Activated CD8-positive, alpha-beta T cell treated with anti-CD3 and anti-CD28 coated beads, Interleukin-2, amount 10 ng/mL, durations not matched to agents 7 days and 5 days (primary cell): ENCODE measurements at regions not wholly inside any gene's neighbourhood (a gene's known extent, or its start where the extent isn't known, plus 50 kb on each side); places are given as distances from the start of the nearest gene placed in this dataset.

Experiments
- ATAC-seq: fragments of 150-1000 bp; cut with Tn5 transposase; one replicate; pipeline ENCODE4 v1.10.0; 2021; ENCODE audit warnings: moderate library complexity
- CTCF ChIA-PET: fragments of 350-600 bp; sonication (Branson Sonifier 250); formaldehyde crosslinking; loops from one replicate; lab custom pipeline; 2021; ENCODE audit warnings: antibody characterized with exemption; lab: Charles Lee
- POLR2A ChIA-PET: fragments of 350-600 bp; sonication (Branson Sonifier 250); formaldehyde crosslinking; loops from one replicate; lab custom pipeline; 2021; ENCODE audit warnings: antibody characterized with exemption; lab: Charles Lee
- DNase-seq: peaks from one replicate; pipeline ENCODE4 v3.0.0-alpha.2; 2020
- H3K27ac Mint-ChIP-seq: one replicate; pipeline ENCODE4 v1.8.0; 2021; ENCODE audit warnings: mild to moderate bottlenecking, mixed read lengths
- H3K27me3 Mint-ChIP-seq: one replicate; pipeline ENCODE4 v1.8.0; 2021; ENCODE audit warnings: low read depth, mixed read lengths
- H3K36me3 Mint-ChIP-seq: one replicate; pipeline ENCODE4 v1.8.0; 2021; ENCODE audit warnings: low read depth, mixed read lengths
- H3K4me1 Mint-ChIP-seq: one replicate; pipeline ENCODE4 v1.8.0; 2021; ENCODE audit warnings: low read depth, mixed read lengths
- H3K4me3 Mint-ChIP-seq: one replicate; pipeline ENCODE4 v1.8.0; 2021; ENCODE audit warnings: mild to moderate bottlenecking, mixed read lengths
- H3K9me3 Mint-ChIP-seq: one replicate; pipeline ENCODE4 v1.8.0; 2022; ENCODE audit warnings: mixed read lengths; ENCODE audit not compliant: insufficient read depth

DNA sequence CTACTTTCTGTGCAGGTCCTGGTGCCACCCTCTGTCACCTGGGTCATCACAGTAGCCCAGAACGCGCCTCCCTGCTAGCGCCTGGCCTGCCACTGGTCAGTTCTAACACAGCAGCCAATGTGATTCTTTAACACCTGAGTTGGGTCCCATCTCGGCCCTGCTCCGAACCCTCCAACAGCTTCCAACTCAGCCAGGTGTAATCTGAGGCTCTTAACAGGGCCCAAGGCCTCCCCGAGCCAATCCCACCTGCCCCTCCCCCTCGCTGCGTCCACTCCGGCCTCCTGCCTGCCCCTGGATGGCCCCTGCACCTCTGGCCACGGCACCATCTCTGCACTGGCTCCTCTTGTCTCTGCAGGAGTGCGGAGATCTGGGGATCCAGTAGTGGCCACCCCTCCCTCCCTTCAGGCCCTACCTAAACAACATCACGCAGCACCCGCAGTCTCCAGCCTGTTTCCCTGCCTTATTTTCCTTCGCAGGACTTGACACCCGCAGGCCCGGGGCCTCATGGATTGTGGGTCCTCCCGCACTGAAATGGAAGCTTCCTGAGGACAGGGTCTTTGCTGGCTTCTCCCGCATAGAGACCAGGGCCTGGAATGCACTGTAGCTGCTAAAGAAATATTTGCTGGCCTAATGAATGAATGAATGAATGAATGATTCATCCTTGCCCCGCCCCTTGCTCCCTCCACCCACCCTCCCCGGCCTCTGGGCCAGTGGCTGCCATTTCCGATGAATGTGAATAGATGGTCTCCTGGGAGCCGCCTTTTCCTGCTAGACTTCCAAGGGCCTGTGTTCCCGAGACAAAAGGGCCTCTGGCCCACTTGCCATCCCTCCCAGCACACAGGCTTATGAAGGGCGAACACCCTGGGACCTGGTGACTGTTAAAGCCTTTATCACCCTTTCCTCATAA, 174.8 kb upstream of the FOXF1 start:
- Mint-ChIP-seq H3K4me1 (no peaks in the 10 kb centered on the region), H3K27ac (no peak overlapping the region), H3K36me3 (no peaks in the 10 kb centered on the region), H3K27me3 (peaks cover 7% of the 10 kb centered on the region), H3K9me3 (no peaks in the 10 kb centered on the region), H3K4me3 (no peak overlapping the region)
- no peak for DNase-seq
- ChIA-PET POLR2A (no interaction called here), CTCF (no interaction called here)
- no peak for ATAC-seq

DNA sequence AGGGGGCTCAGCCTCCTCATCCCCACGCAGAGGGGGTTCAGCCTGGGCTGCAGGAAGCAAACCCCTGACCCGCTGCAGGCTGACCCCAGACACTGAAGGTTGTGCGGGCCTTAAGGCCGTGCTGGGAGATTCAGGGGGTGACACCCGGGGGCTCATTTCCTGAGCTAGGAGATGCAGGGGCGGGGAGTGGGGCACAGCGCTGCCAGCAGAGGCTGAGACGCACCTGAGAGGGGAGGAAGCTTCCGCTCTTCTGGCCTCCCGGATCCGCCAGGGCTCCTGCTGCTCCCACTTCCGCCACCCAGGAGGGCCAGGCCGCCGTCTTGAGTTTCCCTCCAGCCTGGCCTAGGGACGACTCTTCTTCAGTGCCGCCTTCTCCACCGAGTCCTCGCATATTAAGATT, 173.2 kb upstream of the FOXF1 start:
- H3K36me3 Mint-ChIP-seq = no peaks in the 10 kb centered on the region

GRCh38 chr16:86337581-86338402, 172.5 kb upstream of the FOXF1 start:
- no peak for ATAC-seq
- no peak for DNase-seq
- Mint-ChIP-seq H3K9me3 (no peaks in the 10 kb centered on the region), H3K36me3 (no peaks in the 10 kb centered on the region), H3K27ac (no peak overlapping the region), H3K4me3 (no peak overlapping the region), H3K4me1 (no peaks in the 10 kb centered on the region), H3K27me3 (peaks cover 12% of the 10 kb centered on the region)
- ChIA-PET CTCF (no interaction called here), POLR2A (no interaction called here)

More for the DNA sequence above, 173.2 kb upstream of the FOXF1 start:
- peaks cover 8% of the 10 kb centered on the region for H3K27me3 Mint-ChIP-seq
- ATAC-seq = no peak
- no peak overlapping the region for H3K27ac Mint-ChIP-seq
- CTCF ChIA-PET = no interaction called here
- no peaks in the 10 kb centered on the region for H3K4me1 Mint-ChIP-seq
- POLR2A ChIA-PET = no interaction called here
- DNase-seq = no peak
- no peaks in the 10 kb centered on the region for H3K9me3 Mint-ChIP-seq
- no peak overlapping the region for H3K4me3 Mint-ChIP-seq

- no peaks in the 10 kb centered on the region for H3K4me1 Mint-ChIP-seq
- H3K27ac Mint-ChIP-seq = no peak overlapping the region
- H3K9me3 Mint-ChIP-seq = no peaks in the 10 kb centered on the region
- no peaks in the 10 kb centered on the region for H3K36me3 Mint-ChIP-seq
- no peak for ATAC-seq
- no peak for DNase-seq
- ChIA-PET CTCF (no interaction called here), POLR2A (no interaction called here)
- peaks cover 17% of the 10 kb centered on the region for H3K27me3 Mint-ChIP-seq
- H3K4me3 Mint-ChIP-seq = no peak overlapping the region
These were observed 171.8 kb upstream of the FOXF1 start for GRCh38 chr16:86338403-86339115.

- H3K4me1 Mint-ChIP-seq = no peaks in the 10 kb centered on the region
- ChIA-PET POLR2A (no interaction called here), CTCF (interaction anchor here (1.0 kb wide), 1 partner anchor 175 kb away, joined by 3 read pairs; no protein-coding TSS in a partner anchor)
- no peak for ATAC-seq
- no peaks in the 10 kb centered on the region for H3K36me3 Mint-ChIP-seq
- no peak overlapping the region for H3K4me3 Mint-ChIP-seq
- no peaks in the 10 kb centered on the region for H3K9me3 Mint-ChIP-seq
- no peak for DNase-seq
- H3K27ac Mint-ChIP-seq = no peak overlapping the region
- peaks cover 29% of the 10 kb centered on the region for H3K27me3 Mint-ChIP-seq
These were observed 168.0 kb upstream of the FOXF1 start for GRCh38 chr16:86342161-86342834.

- DNase-seq = no peak
- Mint-ChIP-seq H3K27ac (no peak overlapping the region), H3K36me3 (no peaks in the 10 kb centered on the region), H3K4me3 (no peak overlapping the region), H3K4me1 (no peaks in the 10 kb centered on the region), H3K27me3 (peaks cover 29% of the 10 kb centered on the region), H3K9me3 (no peaks in the 10 kb centered on the region)
- POLR2A ChIA-PET = no interaction called here
- CTCF ChIA-PET = no interaction called here
- no peak for ATAC-seq
These were observed 167.1 kb upstream of the FOXF1 start for GRCh38 chr16:86343027-86343795.

DNA sequence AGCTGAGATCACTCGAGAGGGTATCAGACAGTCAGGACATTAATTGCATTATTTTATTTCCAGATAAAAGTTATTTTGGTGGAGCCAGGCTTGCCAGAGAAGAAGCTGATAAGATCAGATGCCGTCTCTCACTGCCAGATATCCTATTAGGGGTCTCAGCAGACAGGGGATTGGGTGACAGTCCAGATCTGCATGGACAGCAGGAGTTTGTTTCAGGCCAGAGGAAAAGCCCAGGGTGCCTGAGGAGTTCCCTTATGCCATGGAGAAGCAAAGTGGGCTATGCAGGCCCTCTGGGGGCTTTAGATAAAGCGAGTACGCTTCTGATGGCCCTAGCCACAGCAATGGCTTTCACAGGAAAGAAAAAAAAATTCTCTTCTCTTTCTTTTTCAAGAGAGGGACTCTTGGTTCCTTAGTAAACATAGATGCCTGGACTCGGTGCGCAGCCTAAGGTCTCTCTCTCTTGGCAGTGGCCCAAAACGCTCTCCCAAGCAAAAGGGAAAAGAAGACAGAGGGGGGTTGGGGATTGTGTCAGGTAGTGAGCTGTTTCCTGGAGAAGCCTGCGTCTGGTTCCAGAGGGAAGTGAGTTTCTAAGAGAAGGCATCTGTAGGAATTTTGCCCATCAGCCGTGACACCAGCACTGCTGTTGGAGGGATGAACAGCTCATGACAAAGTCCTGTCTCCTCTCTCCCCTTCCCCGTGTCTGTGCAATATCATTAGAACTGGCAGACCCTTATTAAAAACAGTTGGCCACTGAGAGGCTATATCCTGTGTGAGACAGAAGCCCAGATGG, 166.3 kb upstream of the FOXF1 start:
- DNase-seq (no peak), ATAC-seq (no peak)
- no peak overlapping the region for H3K27ac Mint-ChIP-seq
- H3K27me3 Mint-ChIP-seq = peaks cover 33% of the 10 kb centered on the region
- no peak overlapping the region for H3K4me3 Mint-ChIP-seq
- ChIA-PET POLR2A (no interaction called here), CTCF (no interaction called here)
- no peaks in the 10 kb centered on the region for H3K36me3 Mint-ChIP-seq
- H3K4me1 Mint-ChIP-seq = no peaks in the 10 kb centered on the region
- no peaks in the 10 kb centered on the region for H3K9me3 Mint-ChIP-seq

GRCh38 chr16:86344586-86344871, 165.8 kb upstream of the FOXF1 start:
- POLR2A ChIA-PET = no interaction called here
- Mint-ChIP-seq H3K27ac (no peak overlapping the region), H3K9me3 (no peaks in the 10 kb centered on the region), H3K27me3 (peaks cover 33% of the 10 kb centered on the region), H3K4me1 (no peaks in the 10 kb centered on the region), H3K36me3 (no peaks in the 10 kb centered on the region), H3K4me3 (no peak overlapping the region)
- CTCF ChIA-PET = no interaction called here
- no peak for DNase-seq
- no peak for ATAC-seq

DNA sequence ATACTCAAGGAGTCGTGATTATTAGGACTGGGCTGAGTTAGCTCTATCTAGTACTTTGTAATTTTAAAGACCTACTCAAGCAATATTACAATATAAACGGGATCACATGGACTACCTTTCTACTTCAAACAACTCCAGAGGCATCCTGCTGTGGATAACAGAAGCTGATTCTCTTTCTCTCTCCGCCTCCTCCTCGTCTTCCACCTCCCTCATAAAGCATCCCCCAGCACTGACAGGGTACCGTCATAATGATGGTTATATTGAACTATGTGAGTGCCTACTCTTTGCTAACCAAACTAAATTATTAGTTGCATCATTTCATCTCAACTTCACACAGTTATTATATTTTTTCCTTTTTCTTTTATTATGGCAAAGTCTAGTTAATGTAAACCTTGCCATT, 165.4 kb upstream of the FOXF1 start:
- no peaks in the 10 kb centered on the region for H3K36me3 Mint-ChIP-seq
- no peak for DNase-seq
- no peaks in the 10 kb centered on the region for H3K4me1 Mint-ChIP-seq
- ChIA-PET POLR2A (no interaction called here), CTCF (interaction anchor here (0.8 kb wide), 1 partner anchor 135 kb away, joined by 3 read pairs; no protein-coding TSS in a partner anchor)
- no peak overlapping the region for H3K27ac Mint-ChIP-seq
- H3K9me3 Mint-ChIP-seq = no peaks in the 10 kb centered on the region
- no peak for ATAC-seq
- H3K4me3 Mint-ChIP-seq = no peak overlapping the region
- H3K27me3 Mint-ChIP-seq = peaks cover 33% of the 10 kb centered on the region

- H3K4me3 Mint-ChIP-seq = no peak overlapping the region
- no peak for DNase-seq
- peaks cover 33% of the 10 kb centered on the region for H3K27me3 Mint-ChIP-seq
- CTCF ChIA-PET = interaction anchor here (0.8 kb wide), 1 partner anchor 135 kb away, joined by 3 read pairs; no protein-coding TSS in a partner anchor
- POLR2A ChIA-PET = no interaction called here
- no peaks in the 10 kb centered on the region for H3K9me3 Mint-ChIP-seq
- no peak overlapping the region for H3K27ac Mint-ChIP-seq
- no peaks in the 10 kb centered on the region for H3K4me1 Mint-ChIP-seq
- H3K36me3 Mint-ChIP-seq = no peaks in the 10 kb centered on the region
- ATAC-seq = no peak
These were observed 164.8 kb upstream of the FOXF1 start for GRCh38 chr16:86345516-86345915.
